ENCODE measurements at regions not wholly inside any gene's neighbourhood (a gene's known extent, or its start where the extent isn't known, plus 50 kb on each side); places are given as distances from the start of the nearest gene placed in this dataset.

GRCh38 chr2:111652681-111653080, 231.3 kb downstream of the ANAPC1 start:
- DNase-seq (ENCODE audit: low spot score), result no peak

GRCh38 chr2:111653103-111653624, 230.8 kb downstream of the ANAPC1 start:
- DNase-seq (ENCODE audit: low spot score), result no peak

- no peak for DNase-seq (ENCODE audit: low spot score)
These were observed 230.1 kb downstream of the ANAPC1 start for GRCh38 chr2:111653913-111654312.

DNA sequence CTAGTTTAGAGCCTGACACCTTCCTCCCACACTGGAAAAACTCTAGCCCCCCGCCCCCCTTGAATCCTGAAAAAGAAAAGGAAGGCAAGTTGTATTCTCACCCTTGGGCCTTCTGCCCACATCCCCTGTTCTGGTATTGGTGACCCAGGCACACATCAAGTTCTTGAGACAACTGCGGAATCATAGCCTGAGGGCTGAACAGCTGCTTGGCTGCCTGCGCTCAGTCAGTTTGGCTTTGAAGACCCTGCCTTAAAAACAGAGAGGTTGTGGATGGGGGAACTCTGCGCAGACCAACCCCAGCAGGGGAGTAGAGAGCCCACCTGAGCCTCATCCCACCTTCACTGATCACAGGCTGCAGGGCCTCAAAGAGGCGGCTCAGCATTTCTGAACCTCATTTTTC, 229.2 kb downstream of the ANAPC1 start:
- no peak for DNase-seq (ENCODE audit: low spot score)

DNA sequence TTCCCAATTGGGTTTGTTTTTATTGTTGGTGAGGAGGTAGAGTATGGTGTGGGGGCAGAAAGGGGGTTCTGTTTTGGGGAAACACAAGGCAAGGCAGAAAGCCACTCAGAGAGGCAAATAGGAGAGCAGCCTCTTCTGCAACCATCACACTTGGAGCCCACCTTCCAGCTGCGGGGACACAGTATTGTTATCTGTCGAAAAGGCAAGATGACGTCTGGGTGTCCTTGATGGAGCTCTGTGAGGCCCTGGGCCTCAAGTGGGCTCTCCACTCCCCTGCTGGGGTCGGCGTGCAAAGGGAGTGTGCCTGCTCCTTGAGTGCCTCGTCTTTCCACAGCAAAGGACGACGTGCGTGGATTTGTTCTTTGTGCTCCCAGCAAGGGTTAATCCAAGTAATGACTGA, 227.6 kb downstream of the ANAPC1 start:
- no peak for DNase-seq (ENCODE audit: low spot score)

- DNase-seq (ENCODE audit: low spot score), result no peak
These were observed 227.1 kb downstream of the ANAPC1 start for GRCh38 chr2:111656894-111657293.

DNA sequence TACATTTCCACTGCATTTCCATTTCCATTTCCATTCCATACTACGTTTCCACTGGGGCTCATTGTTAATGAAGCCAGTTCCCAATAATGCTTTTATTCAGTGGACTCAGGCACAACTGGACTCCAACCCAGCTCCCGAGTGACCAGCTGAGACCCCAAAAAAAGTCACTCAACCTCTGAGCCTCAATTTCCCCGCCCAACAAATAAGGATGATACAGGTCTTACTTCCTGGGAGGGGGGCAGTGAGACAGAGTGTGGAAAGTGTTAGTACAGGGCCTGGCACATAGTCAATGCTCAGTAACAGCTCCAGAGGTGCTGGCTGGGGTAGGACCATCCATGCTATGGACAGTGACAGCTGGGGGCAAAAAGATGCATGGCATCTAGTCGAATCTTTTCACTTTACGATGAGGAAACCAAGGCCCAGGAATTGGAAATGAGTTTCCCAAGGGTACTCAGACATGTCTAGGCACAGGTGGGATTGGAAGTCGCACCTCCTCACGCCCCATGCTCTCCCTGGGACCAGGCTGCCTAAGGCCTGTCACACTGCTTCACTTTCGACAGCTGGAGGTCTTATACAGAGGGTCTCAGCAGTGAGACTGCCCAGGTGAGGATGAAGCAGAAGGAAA, 226.5 kb downstream of the ANAPC1 start:
- DNase-seq (ENCODE audit: low spot score), result no peak

DNA sequence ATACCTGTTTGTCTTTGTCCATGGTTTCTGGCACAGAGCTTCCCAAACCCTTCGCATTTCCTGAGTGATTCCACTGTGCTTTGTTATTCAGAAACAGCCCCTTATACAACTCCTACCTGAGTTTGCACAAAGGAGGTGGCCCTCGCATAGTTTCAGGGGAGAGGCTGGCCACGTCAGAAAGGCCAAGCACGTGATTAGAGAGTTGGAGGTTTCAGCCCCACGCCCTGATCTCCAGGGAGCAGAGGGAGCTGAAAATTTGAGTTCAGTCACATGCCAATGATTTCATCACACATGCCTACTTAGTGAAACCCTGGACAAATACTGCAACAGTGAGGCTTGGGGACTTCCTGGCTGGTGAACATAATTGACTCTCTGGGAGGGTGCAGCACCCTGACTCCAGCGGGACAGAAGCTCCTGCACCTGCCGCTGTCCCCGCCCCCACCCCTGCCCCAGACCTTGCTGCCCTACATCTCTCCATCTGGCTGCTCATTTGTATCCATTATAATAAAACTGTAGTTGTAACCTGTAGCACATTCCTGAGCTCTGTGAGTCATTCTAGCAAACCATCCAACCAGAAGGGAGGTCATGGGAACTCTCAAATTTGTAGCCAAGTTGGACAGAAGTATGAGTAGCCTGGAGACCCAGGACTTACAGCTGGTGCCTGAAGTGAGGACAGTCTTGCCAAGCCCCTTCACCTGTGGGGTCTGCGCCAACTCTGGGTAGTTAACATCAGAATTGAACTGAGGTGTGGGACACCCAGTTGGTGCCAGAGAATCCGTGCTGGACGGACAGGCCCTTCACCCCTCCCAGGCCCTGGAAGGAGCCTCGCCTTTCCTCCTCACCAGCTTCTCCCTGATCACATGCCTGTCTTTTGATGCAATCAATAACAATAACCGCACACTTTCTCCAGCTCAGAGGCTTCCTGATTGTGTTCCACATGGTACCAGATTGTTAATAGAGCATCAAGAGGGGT, 224.3 kb downstream of the ANAPC1 start:
- no peak for DNase-seq (ENCODE audit: low spot score)

DNA sequence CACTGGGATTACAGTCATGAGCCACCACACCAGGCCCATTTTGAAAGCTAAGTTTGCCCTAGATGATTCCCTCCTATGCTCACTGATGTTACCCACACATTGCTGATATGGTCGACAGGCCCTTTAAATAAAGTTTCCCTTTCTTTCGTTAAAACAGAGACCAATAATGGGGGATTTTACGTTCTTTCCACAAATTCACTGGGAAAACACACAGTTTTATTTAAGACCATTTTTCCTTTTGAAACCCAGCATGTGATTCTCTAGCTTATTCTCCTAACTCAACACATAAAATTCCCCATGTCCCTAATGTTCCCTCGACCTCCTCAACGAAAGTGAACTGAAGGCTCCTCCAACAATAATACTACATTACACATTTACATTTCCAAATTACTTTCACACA, 223.2 kb downstream of the ANAPC1 start:
- no peak for DNase-seq (ENCODE audit: low spot score)

DNA sequence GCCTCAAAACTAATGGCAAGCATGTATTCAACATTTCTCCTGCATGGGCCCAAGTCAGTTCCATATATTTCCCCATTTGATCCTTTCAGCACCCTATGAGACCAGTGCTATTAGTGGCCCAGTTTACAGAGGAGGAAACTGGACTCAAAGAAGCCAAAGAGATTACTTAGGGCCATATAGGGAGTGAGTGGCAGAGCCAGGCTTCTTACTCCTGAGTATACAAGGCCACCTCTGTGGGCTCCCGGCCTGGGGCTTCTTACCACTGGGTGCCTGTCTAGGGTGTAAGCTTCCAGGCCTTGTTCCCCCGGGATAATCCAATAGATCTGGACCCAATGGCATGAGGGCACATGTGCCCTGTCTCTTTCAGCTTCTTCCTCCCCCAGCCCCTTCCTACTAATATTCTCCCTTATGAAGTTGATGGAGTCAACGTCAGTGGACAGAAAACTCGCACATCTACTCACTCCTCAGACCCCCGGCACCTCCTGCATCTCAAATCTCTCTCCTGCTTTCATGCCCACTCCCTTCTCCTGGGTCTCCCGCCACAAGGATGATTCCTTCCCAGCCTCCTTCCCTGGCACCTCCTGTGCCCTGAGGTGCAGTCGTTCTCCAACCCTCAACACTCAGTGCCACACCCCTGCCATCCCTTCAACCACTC, 222.6 kb downstream of the ANAPC1 start:
- DNase-seq (ENCODE audit: low spot score), result no peak

DNA sequence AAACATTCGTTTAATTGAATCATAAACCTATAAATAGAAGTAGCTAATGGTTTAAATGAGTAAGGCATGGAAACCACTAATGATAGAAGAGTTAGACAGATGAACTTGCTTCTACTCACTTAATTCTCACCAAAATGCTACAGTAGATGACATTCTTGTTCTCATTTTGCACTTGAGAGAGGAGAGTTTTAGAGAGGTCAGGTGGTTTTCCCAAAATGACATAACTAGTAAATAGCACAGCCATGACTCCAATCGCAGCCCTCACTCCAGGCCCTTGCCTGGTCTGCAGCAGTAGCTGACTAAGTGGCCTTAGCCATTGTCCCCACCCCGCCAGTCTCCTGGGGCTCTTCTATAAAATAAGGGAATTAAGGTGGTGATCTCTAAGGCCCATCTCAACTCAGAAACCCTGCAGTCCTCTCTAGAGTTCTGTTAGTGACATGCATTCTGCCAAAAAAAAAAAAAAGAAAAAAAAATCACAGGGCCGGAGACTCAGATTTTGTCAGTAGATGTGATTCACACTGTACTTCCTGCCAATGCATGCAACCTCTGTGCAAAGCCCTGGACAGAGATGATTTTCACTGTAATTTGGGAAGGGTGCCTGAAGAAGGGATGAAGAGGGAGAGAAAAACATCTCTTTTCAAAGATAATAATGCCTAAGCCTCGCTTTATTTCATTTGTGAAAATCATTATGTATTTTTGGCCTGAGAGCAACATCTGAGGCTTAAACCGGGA, 221.8 kb downstream of the ANAPC1 start:
- no peak for DNase-seq (ENCODE audit: low spot score)

- no peak for DNase-seq (ENCODE audit: low spot score)
These were observed 221.1 kb downstream of the ANAPC1 start for GRCh38 chr2:111662771-111663470.

GRCh38 chr2:111663471-111664274, 220.3 kb downstream of the ANAPC1 start:
- no peak for DNase-seq (ENCODE audit: low spot score)

DNA sequence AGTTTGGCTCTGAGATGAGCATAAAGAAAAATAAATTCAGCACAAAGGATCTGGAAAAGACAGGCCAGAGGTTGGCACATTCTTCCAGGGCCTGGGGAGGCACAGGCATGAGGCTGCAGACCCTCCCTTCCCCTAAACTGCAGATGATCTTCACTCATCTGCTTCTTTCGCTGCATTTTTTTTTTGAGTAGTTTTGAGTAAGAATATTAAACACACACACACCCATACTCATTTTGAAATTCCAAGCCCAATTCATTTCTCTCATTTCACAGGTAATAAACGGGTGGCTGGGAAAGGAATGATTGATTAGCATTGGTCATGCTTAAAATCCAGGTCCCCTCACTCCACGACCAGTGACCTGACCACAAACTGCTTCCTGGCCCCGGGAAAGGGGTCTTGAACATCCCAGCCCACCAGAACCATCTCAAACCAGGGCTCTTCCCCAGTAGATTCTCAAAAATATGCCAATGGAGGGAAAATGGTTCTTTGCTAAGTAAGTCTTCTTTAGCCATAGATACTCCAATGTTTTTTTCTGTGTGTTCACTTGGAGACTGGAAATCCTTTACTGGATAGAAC, 219.6 kb downstream of the ANAPC1 start:
- no peak for DNase-seq (ENCODE audit: low spot score)

DNA sequence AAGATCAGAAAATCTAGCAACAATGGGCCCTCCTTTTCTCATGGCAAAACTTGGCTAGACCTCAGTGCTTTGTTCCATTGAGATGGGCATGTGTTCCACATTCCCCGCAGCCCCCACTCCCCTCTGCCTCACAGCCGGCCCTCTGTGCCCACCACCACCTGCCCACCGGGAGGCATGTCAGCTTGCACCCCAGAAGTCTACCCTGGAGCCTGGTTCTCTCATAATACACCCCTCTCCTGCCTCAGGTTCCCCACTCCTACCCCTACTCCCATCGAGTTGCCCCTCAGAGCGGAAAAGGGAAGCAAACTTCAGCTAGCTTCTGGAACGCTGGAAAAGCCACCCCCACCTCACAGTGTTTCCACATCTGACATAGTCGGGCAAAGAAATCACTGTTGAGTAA, 219.0 kb downstream of the ANAPC1 start:
- no peak for DNase-seq (ENCODE audit: low spot score)

GRCh38 chr2:111665551-111666116, 218.4 kb downstream of the ANAPC1 start:
- DNase-seq (ENCODE audit: low spot score), result no peak

DNA sequence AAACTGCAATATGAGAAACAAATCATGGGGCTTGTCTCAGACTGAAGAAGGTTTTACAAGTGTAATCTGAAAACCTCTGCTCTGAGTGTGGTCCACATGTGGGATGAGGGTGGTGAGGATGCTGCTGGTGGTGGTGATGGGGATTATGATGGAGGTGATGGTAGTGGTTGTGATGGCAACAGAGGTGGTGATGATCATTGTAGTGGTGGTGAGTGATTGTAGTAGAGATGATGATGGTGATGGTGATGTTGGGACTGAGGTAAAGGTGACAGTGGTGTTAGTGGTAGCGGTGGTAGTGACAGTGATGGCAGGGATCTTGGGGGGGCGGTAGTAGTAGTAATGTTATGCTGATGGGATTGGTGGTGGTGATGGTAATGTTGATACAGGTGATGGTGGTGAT, 217.8 kb downstream of the ANAPC1 start:
- DNase-seq (ENCODE audit: low spot score), result no peak

DNA sequence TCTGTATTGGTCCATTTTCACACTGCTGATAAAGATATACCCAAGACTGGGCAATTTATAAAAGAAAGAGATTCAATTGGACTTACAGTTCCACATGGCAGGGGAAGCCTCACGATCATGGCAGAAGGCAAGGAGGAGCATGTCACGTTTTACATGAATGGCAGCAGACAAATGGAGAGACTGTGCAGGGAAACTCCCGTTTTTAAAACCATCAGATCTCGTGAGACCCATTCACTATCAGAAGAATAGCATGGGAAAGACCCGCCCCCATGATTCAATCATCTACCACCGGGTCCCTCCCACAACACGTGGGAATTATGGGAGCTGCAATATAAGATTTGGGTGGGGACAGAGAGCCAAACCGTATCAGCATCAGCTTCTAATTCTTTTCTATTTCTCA, 217.0 kb downstream of the ANAPC1 start:
- DNase-seq (ENCODE audit: low spot score), result no peak

GRCh38 chr2:111667542-111668273, 216.3 kb downstream of the ANAPC1 start:
- no peak for DNase-seq (ENCODE audit: low spot score)
